ENCODE measurements at regions not wholly inside any gene's neighbourhood (a gene's known extent, or its start where the extent isn't known, plus 50 kb on each side); places are given as distances from the start of the nearest gene placed in this dataset.

- no peak for DNase-seq
Observed at GRCh38 chr13:22262001-22262885, 591.4 kb downstream of the FGF9 start.

GRCh38 chr13:22263185-22263584 is 592.3 kb downstream of the FGF9 start:
- DNase-seq: no peak

- DNase-seq: no peak
Observed at GRCh38 chr13:22265563-22265962, 594.7 kb downstream of the FGF9 start.

GRCh38 chr13:22270881-22271280 is 600.0 kb downstream of the FGF9 start:
- no peak for DNase-seq

- DNase-seq: no peak
Observed at GRCh38 chr13:22271903-22272302, 601.0 kb downstream of the FGF9 start.

- no peak for DNase-seq
Observed at GRCh38 chr13:22275393-22275792, 604.5 kb downstream of the FGF9 start.

GRCh38 chr13:22276616-22277015 is 605.7 kb downstream of the FGF9 start:
- DNase-seq: no peak

- DNase-seq: peak; percentile 45 to 54
Observed at GRCh38 chr13:22278336-22278929, 607.6 kb downstream of the FGF9 start.

- no peak for DNase-seq
Observed at GRCh38 chr13:22285867-22286266, 615.0 kb downstream of the FGF9 start.

- DNase-seq: no peak
Observed at GRCh38 chr13:22286338-22286737, 615.5 kb downstream of the FGF9 start.

GRCh38 chr13:22287343-22287920 is 616.6 kb downstream of the FGF9 start:
- no peak for DNase-seq

GRCh38 chr13:22288496-22288895 is 617.6 kb downstream of the FGF9 start:
- no peak for DNase-seq

- no peak for DNase-seq
Observed at GRCh38 chr13:22289711-22290110, 618.8 kb downstream of the FGF9 start.

- no peak for DNase-seq
Observed at GRCh38 chr13:22298530-22298929, 627.7 kb downstream of the FGF9 start.

GRCh38 chr13:22311734-22312404 is 641.0 kb downstream of the FGF9 start:
- DNase-seq: no peak

- no peak for DNase-seq
Observed at GRCh38 chr13:22312405-22312803, 641.5 kb downstream of the FGF9 start.

GRCh38 chr13:22316494-22317025 is 645.7 kb downstream of the FGF9 start:
- DNase-seq: no peak

- DNase-seq: no peak
Observed at GRCh38 chr13:22320991-22321390, 650.1 kb downstream of the FGF9 start.

- no peak for DNase-seq
Observed at GRCh38 chr13:22325761-22326160, 654.9 kb downstream of the FGF9 start.

- DNase-seq: no peak
Observed at GRCh38 chr13:22332416-22332815, 661.5 kb downstream of the FGF9 start.

GRCh38 chr13:22336460-22336859 is 665.6 kb downstream of the FGF9 start:
- no peak for DNase-seq

- no peak for DNase-seq
Observed at GRCh38 chr13:22357132-22357531, 686.3 kb downstream of the FGF9 start.

GRCh38 chr13:22369090-22369489 is 698.2 kb downstream of the FGF9 start:
- DNase-seq: no peak
